Hematopoietic multipotent progenitor cell treated with erythropoietin and hydrocortisone succinate and interleukin-3 and kit ligand, for 4 days (in vitro differentiated cells): ENCODE measurements at regions not wholly inside any gene's neighbourhood (a gene's known extent, or its start where the extent isn't known, plus 50 kb on each side); places are given as distances from the start of the nearest gene placed in this dataset.

Experiments
- DNase-seq: peaks from one replicate; pipeline ENCODE4 v3.0.0-alpha.2; 2015

DNA sequence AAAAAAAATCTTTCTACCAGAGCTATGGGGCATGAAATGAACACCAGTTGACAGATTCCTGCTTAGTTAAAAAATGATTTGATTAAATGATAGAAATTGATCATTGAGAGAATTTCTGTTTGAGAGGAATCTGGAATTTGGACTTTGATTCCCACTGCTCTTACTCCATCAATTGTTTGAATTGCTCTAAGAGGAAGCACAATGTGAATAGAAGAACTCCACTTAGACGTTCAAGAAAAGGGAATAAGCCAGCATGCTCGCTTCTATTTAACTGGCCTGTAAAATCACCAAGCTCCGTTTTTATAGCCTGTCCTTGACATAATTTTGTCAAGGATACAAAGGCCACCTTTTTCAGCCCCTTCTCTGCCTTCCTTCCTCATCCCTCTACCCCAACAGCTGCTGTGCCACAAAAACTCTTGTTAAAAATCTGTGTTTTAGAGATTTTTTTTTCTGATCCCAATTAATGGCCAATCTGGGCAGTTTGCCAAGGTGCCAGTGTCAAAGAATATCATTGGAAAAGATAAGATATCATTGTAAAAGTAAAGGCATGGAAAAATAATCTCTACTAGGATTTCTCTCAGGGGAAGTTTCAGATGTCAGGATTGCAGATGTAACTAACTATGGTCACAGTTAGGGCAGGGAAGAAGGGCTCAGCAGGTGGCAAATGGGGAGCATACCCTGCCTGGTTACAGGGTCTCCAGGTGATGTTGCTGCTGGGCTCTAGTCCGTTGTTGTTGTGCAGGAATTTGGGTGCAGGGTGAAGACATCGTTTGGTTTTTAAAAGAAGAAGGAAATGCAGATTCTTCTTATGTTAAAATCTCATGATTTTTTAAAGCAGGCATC lies 301.8 kb upstream of the PDZRN3 start:
- no peak for DNase-seq

DNA sequence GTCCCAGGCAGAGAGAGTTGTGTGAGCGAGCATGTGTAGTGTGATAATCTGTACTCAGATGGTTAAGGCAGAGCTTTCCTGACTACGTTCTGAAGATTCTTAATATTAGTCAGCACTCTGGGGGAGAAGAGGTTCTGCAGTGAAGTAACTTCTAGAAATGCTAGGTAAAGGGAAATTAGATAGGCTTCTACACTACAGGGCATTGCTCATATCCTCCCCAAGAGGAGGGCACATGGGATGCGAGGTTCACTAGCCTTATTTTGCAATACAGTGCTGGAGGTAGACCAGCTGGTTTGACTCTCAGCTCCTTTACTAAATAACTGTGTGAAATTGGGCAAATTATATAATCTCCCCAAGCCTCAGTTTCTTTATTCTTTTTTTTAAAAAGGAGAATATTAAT lies 300.3 kb upstream of the PDZRN3 start:
- no peak for DNase-seq

DNA sequence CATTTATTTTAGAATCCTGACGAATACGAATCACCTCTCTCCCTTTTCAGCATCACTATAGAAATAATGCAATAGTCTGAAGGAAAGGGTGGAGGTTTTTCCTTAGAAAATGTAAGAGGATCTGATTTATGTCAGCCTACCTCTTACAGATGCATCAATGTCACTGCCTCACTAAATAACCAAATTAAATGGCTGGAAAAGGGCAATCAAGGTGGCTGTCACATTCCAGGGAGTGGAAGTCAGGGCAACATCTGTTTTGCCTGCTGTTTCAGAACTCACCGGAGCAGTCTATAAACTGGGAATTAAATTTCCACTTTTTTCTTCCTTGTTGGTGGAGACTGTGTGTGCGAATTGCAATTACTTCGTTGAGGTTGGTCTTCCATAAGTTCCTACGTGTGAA lies 299.3 kb upstream of the PDZRN3 start:
- DNase-seq: no peak

DNA sequence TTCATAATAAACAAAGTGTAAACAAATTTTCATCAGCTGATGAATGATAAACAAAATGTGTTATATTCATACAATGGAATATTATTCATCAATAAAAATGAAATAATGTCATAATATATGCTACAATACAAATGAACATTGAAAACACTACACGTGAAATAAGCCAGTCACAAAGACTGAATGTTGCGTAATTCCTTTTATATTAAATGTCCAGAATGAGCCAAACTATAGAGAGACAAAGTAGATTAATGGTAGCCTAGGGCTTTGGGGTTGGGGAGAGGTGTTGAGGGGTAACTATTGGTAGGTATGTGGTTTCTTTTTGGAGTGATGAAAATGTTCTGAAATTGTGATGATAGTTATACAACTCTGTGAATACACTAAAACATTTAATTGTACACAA lies 292.9 kb upstream of the PDZRN3 start:
- DNase-seq: no peak

DNA sequence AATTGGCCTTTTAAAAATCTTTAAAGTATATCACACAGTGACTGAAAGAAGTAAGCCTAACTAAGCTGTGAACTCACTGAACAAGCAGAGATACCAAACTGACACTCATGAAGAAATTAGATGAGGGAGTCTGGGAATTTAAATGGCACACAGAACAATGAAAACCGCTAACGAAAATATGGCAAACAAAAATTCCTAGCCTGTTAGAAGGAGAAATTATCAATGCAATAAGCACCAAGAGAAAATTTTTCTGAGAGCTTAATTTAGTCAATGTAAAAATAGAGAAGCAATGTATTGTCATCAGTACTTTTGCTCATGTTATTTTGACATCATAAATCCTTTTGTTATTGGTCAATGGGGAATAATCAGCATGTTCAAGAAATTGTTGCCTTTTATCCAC lies 291.1 kb upstream of the PDZRN3 start:
- no peak for DNase-seq

DNA sequence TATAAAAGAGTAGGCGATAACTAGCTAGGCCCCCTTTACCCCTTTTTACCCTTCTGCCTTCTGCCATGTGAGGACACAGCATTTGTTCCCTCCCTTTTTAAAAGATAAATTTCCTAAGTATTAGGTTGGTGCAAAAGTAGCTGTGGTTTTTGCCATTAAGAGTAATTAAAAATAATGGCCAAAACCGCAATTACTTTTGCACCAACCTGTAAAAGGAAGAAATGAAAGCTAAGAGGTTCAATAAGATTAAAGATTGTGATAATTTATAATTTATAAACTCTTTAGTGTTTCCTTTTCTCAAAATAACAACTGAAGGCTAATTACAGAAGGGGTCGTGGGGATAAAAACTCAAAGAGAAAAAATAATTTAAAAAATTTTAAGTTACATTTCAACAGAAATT lies 283.5 kb upstream of the PDZRN3 start:
- no peak for DNase-seq

DNA sequence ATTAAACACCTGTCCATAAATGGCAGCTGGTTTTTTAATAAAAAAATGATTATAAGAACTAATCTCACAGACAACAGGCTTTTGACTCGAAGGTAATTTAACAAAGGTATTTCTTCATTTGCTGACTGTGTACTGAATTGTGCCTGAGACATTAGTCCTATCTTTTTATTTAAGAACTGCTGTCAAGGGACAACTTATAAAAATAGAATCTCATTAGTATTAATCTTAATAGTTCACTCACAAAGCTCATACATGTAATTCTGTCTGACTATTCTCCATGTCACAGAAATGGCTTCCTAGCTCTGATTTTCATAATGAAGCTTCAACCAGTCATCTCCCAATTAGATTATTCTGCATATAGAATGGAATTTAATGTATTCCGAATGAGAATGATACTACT lies 276.9 kb upstream of the PDZRN3 start:
- DNase-seq: no peak

DNA sequence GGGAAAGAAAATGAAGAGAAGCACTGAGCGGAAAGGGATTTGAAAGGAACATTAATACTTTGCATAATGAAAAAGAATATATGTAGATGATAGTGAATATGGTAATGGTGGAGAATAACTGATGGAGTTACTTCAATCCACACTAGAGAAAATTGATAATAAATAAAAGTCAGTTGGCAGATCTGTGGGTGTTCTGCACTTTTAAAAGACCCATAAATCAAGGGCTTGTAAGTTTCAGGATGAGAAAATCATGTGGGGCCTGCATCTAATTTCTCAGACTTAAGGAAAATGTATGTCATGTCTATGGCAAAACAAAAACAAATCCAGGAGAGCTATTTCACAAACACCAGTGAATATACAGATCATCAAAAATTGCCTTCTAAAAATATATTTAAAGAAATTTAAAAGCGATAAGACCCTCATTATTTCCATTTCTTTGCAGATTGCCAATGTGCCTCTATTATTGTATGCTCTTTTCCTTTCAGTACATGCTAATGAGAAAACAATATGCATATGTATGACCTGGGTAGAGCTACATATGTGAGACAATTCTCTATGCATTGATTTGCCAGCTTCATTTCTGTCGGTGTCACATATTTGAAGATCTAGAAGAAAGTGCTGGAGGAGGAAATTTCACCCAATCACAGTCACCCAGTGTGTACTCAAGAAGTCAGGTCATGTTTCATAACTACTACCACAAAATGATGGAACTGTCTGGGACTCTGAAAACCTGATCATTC lies 269.9 kb upstream of the PDZRN3 start:
- DNase-seq: no peak

DNA sequence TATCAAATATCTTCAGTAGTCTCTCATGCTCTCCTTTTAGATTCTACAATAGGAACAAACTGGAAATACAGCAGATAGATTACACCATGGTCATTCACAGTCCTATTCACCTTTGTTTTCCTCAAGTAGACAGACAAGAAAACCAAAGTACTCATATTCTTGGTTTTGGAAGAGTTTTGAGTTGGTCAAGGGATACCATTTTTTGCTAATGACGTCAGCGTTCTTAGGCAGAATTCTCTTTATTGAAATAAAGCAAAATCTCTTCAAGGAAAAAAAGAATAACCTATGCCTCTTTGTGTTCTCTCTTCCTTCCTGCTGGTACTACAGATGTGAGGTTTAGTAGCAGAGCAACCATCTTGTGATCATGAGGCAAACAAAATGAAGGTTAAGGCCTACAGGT lies 268.3 kb upstream of the PDZRN3 start:
- no peak for DNase-seq

DNA sequence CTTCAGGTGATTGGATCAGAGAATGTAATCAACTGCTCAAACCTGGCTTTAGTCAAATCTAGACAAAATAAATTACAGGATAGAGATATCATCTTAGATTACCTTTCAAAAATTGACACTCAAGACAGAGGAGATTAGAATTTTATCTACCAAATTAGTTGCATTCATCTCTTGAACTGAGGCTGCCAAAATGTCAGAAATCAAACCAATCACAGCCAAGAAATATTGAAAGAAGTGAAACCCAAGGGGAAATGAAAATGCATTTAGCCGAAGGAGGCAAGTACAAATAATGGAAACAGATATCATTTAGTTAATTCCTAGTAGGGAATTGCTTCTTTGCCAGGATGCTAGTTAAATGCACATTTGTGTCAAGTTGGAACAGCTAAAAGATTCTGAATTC lies 261.1 kb upstream of the PDZRN3 start:
- no peak for DNase-seq

DNA sequence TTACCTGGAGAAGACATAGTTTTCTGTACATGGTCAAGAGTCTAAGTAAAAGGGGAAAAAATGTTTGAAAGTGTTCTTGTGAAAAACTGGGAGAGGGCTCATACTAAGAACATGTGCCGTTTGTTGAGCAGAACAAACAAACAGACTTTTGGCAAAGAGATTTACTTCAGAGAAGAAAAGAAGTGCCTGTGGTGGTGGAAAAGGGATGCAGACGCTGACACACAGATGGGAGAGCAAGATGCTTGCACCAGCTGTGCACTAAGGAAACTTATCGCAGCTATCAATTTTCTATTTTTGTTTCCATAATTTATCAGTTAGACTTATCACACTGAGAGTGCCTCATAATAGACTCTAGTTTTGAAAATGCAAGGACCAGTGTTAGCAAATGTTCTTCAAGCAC lies 259.6 kb upstream of the PDZRN3 start:
- no peak for DNase-seq

DNA sequence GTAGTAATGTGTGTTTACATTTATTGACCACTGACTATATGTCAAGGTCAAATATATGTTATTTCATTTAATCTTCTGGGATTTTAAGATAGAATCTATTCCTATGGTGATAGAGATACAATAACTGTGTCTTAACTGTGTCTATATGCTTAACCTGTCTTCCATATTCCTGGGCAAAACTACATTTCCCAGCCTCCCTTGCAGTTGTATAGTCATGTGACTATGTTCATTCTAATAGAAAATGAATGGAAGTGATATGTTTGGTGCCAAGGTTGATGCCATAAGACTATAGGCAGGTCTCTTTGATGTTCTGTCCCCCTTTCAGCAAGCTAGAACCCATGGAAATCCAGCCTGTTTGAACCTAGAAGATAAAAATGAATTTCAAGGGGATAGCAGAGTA lies 258.8 kb upstream of the PDZRN3 start:
- DNase-seq: no peak

DNA sequence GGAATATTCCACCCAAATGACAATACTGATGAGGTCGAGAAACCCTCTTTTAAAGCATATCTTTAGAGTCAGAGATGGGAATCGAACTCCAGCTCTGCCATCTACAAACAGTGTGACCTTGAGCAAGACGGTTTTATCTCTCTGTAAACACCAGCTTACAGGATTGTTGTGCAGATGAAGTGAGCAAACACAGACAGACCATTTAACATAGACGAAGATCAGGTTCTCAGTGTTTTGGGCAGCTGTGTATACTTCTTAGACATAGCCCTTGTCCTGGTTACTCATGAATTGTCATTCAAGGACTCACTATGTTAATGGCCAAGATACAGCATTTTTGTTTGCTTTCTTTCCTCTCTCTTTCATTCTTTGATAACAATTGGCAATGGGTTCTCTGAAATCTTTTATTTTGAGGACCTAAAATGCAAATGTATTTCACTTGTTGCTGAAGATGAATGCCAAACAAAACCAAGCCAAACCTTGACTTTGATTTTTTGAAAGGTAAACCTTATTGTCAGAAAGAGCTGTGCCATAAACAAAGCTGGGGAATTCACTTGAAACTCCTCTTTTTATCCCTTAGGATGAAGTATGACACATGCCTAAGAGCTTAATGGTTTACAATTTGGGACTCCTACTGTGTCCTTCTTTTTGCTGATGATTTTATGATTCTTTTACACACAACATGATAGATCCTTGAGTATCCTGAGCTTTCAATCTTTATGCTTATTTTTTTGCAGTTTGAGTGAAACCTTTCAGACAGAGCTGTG lies 250.0 kb upstream of the PDZRN3 start:
- DNase-seq: no peak

DNA sequence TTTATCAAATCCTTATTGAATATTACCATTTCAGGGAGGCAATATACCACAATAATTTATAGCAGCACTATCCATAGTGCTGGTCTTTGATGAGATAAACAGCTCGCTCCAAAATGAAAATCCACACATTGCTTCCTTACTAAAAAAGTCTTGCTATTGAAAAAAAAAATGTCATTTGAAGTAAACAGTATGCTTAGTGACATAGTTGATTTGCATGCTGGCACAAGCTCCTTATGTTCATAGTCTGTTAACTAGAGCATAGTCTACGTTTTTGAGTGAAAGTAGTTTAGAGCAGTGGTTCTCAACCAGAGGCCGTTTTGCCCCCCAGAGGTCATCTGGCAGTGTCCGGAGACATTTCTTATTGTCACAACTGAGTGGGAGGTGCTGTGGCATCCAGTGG lies 249.4 kb upstream of the PDZRN3 start:
- DNase-seq: no peak

DNA sequence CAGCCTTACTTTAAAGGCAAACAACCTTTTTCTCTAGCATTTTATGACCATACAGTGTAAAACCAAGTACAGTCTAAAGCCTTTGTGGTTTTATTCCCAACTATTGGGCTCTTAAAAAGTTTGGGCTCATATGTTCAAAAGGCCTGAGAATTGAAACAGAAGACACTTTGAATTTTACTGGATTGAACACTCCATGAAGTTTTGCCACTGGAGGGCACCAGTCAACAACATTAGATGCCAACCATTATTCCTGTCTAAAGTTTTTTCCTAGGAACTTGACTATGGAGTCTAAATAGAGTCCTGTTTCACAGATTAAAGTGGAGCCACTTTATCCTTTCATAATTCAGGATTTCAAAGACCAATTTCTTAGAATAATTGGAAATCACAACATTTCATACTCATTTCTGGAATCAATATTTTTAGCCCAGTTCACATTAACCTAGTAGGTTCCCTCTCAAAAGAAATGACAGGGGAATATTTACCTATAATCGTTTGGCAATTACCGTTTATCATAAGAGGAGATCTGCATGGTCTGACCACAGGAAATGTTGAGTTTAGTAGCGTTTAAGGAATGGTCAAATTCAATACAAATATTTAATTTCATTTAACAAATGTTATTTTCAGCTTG lies 244.1 kb upstream of the PDZRN3 start:
- DNase-seq: peak; percentile 17

DNA sequence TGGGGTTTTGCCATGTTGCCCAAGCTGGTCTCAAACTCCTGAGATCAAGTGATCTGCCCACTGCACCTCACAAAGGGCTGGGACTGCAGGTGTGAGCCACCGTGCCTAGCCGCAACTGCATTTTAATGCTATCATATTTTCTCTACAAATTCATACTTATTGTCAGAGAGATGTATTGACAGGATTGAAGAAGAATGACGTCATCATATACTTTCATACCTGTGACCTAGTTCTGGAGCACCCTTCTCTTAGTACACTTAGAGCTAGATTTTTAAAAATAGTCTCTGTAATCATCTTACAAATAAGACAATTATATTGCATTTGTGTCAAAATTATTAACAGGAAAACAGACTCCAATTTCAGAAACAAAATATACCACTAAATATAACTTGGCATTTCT lies 242.8 kb upstream of the PDZRN3 start:
- DNase-seq: no peak

DNA sequence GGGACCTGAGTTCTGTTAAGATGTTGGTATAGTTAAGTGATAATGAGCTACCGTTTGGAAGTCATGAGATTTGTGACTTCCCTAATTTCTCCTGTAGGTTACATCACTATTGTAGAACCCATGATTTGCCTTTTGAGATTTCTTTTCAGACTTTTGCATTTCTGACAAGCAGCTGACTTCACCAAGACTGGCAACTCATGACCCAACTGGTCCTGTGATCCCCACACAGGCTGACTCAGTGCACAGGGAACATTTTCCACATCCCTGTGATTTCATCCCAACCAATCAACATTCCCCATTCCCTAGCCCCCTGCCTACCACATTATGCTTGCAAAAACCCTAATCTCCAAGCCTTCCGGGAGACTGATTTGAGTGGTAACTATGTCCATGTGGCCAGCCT lies 242.1 kb upstream of the PDZRN3 start:
- peak; percentile 0 for DNase-seq

DNA sequence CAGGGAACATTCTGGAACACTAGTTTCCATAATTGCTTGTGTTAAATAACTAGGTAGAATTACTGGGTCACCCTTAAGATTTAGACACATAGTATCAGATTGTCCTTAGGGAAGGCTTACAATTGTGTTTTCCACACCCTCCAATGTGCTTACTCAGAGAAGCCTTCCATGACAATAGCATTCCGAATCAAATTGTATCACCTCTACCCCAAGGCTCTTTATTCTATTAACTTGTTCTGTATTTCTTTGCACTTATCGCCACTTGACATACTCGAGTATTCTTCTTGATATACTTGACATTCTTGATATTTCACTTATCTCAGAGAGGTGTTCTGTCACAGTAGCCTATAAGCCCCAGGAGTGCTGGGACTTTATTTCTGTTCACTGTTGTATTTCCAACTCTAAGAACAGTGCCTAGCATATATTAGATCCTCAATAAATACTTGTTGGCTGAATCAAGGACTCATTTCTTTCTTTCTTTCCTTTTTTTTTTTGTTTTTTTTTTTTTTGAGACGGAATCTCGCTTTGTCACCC lies 238.9 kb upstream of the PDZRN3 start:
- no peak for DNase-seq

DNA sequence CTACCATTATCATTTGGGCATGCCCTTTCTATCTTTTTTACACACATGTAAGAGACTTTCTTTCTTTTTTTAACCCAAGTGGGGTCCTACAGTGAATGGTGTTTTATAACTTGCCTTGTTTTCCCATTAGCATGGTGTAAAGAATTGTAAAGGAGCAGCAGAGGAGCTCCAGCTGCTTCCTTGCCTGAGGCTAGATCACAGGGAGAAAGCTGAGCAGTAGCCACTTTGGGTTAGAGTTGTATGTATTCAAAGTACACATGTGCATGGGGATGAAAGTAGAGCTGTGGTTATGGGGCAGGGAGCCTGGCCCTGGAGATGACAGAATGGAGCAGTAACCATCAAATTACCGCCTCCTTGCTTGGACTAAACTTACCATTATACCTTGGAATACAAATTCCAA lies 231.1 kb upstream of the PDZRN3 start:
- no peak for DNase-seq

DNA sequence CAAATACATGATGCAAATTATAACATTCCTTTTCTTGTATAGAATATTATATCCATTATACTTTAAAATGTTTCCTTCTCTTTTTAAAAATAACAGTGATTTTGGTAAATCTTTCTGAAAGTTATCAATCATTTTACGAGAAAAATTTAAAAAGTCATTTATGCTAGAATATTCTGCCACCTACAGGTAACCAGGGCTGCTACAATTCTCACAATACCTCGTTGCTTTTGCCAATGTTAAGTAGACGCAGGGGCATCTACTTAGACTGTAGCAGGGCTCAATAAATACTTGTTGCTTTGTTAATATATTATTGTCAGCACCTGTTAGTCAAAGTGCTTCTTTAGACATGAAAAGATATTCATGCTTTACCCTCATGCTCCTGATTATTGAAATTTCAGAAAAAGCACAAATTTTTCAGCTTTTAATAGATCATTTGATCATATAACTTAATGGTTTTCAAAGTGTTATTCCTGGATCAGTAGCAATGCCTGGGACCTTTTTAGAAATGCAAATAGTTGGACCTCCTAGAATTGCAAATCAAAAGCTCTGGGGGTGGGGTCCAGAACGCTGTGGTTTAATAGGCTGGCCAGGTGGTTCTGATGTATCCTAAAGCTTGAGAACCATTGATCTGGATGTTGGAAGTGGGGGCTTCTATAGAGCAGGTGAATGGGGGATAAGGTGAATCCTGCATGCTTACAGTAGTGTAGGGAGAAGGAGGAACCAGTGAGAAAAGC lies 223.6 kb upstream of the PDZRN3 start:
- DNase-seq: peak; percentile 34

DNA sequence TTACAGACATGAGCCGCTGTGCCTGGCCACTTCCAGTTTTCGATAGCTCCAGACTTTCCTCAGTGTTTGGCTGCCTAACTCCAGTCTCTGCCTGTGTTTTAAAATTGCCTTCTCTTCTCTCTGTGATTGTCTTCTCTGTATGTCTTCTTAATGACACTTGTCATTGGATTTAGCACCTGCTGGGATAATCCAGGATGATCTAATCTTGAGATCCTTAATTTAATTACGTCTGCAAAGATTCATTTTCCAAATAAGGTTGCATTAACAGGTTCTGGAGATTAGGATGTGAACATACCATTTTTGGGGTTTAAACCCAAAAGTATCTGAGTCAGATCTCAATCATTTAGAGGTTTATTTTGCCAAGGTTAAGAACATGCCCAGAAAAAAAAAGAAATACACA lies 222.2 kb upstream of the PDZRN3 start:
- no peak for DNase-seq

DNA sequence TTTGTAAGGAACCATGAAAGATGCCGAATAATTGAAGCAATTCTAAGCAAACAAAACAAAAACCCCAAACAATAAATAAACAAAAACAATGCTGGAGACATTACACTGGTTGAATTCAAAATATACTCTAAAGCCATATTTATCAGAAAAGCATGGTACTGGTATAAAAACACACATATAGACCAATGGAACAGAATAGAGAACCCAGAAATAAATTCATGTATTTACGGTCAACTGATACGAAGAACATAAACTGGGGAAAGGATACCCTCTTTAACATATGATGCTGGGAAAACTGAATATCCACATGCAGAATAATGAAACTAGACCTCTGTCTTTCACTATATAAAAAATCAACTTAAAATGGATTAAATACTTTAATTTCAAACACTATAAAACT lies 214.3 kb upstream of the PDZRN3 start:
- DNase-seq: no peak
